ENCODE measurements at regions not wholly inside any gene's neighbourhood (a gene's known extent, or its start where the extent isn't known, plus 50 kb on each side); places are given as distances from the start of the nearest gene placed in this dataset.
"Not testable (repeated sequence)": the region's sequence is repeated elsewhere in the genome, so short reads cannot be mapped to it uniquely, and the experiment has no call there.

DNA sequence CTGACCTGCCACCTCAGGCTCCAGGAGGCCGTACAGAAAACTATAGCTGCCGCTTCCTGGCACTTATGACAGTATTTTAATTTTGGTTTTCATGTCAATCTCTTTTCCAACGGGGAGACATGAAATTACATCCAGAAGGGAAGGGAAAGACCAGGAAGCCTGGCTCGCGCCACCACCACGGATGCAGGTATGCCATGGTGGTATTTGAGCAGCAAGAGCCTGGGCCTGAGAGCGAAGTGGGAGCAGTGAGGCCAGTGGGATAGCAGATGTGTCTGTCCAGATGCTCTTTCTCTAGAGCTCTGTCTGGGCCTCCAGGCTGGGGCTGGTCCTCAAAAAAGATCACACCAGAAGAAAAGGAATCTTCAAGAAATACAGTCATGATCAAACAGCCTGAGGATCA is 82.5 kb upstream of the CPEB2 start:
- Histone ChIP-seq H3K27ac (no peak overlapping the region), H3K36me3 (ENCODE audit: insufficient read depth in 1 of 2, low read depth in 1 of 2) (no peaks in the 10 kb centered on the region), H3K27me3 (ENCODE audit: insufficient read depth in 3 of 3, low read length in 2 of 3) (no peaks in the 10 kb centered on the region), H3K9me3 (no peaks in the 10 kb centered on the region), H3K4me3 (no peak overlapping the region), H3K4me1 (no peaks in the 10 kb centered on the region)
- DNase-seq, result no peak
- TF ChIP-seq CTCF (IDR thresholded peaks at IDR 0.05), result no peak
- ATAC-seq, result no peak
- WGBS, 3 donors, result 88 to 92% (median 89%) methylated on average over 7 of the region's 7 CpGs
- intact Hi-C loops (cut with DNase I), result loop anchor here in 1 of 2 donors (5.0 kb wide), 1 partner anchor 82 kb away; no protein-coding TSS in a partner anchor

DNA sequence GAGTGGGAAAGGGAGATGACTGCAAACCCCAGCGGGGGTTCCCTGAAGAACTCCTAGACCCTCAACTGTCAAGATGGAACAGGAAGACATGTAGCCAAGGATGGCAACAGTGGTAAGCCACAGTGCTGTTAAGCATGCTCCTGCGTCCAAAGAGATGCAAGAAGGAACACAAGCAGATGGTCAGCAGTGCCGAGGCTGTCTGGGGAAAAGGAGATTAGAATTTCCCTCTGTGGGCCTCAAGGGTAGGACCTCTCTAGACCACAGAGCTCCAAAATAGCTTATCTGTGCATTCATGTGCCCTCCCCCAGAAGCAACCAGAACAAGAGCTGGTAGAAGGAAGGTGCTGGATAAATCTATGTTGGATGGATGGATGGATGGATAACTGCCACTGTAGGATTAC is 82.0 kb upstream of the CPEB2 start:
- Histone ChIP-seq H3K4me1 (no peaks in the 10 kb centered on the region), H3K36me3 (ENCODE audit: insufficient read depth in 1 of 2, low read depth in 1 of 2) (no peaks in the 10 kb centered on the region), H3K27ac (no peak overlapping the region), H3K9me3 (no peaks in the 10 kb centered on the region), H3K4me3 (no peak overlapping the region), H3K27me3 (ENCODE audit: insufficient read depth in 3 of 3, low read length in 2 of 3) (no peaks in the 10 kb centered on the region)
- DNase-seq, result no peak
- 61 to 79% (median 76%) methylated on average over 3 of the region's 3 CpGs for WGBS, 3 donors
- no peak for ATAC-seq
- TF ChIP-seq CTCF (IDR thresholded peaks at IDR 0.05), result no peak
- intact Hi-C loops (cut with DNase I), result no loop called here

DNA sequence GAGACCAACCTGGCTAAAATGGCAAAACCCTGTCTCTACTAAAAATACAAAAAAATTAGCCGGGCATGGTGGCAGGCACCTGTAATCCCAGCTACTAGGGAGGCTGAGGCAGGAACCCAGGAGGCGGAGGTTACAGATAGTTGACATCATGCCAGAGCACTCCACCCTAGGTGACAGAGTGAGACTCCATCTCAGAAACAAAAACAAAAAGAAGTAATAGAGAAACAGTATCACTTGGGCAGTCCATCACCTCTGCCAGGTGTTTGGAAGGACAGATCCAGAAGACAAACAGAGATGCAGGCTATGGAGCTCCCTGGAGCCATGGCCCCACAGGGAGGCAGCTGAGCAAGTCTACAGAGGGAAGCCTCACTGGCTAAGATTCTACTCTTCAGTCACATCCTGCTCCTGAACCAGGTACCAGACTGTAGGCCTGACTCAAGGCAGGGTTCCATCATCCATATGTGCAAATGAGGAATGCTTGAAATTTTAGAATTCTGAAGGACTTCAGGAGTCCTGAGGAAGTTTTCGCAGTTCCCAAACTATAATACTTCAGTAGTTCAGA is 81.4 kb upstream of the CPEB2 start:
- no peak overlapping the region for H3K4me3 ChIP-seq
- no peaks in the 10 kb centered on the region for H3K9me3 ChIP-seq
- no peak for TF ChIP-seq CTCF (IDR thresholded peaks at IDR 0.05)
- H3K36me3 ChIP-seq (ENCODE audit: insufficient read depth in 1 of 2, low read depth in 1 of 2), result no peaks in the 10 kb centered on the region
- peak in 1 of 4 donors; percentile 36 for ATAC-seq
- intact Hi-C loops (cut with DNase I), result no loop called here
- DNase-seq, result no peak
- no peak overlapping the region for H3K27ac ChIP-seq
- WGBS, 3 donors, result 95 to 98% (median 95%) methylated on average over 3 of the region's 3 CpGs
- H3K27me3 ChIP-seq (ENCODE audit: insufficient read depth in 3 of 3, low read length in 2 of 3), result no peaks in the 10 kb centered on the region
- no peaks in the 10 kb centered on the region for H3K4me1 ChIP-seq

- H3K36me3 ChIP-seq (ENCODE audit: insufficient read depth in 1 of 2, low read depth in 1 of 2); H3K27ac ChIP-seq; H3K27me3 ChIP-seq (ENCODE audit: insufficient read depth in 3 of 3, low read length in 2 of 3); intact Hi-C loops (cut with DNase I); H3K9me3 ChIP-seq; ATAC-seq; H3K4me3 ChIP-seq; H3K4me1 ChIP-seq; DNase-seq: not testable (repeated sequence)
- 74 to 82% (median 79%) methylated on average over 2 of the region's 2 CpGs for WGBS, 3 donors
These were observed 80.5 kb upstream of the CPEB2 start for GRCh38 chr4:14921781-14922180.

- WGBS, 3 donors, result 85 to 87% (median 87%) methylated on average over 3 of the region's 3 CpGs
- intact Hi-C loops (cut with DNase I), result no loop called here
These were observed 78.0 kb upstream of the CPEB2 start for GRCh38 chr4:14924076-14924811.

More at GRCh38 chr4:14924076-14924811, 78.0 kb upstream of the CPEB2 start:
- DNase-seq, result no peak
- no peaks in the 10 kb centered on the region for H3K4me1 ChIP-seq
- ATAC-seq, result peak in 1 of 4 donors; percentile 27
- H3K36me3 ChIP-seq (ENCODE audit: insufficient read depth in 1 of 2, low read depth in 1 of 2), result no peaks in the 10 kb centered on the region
- no peaks in the 10 kb centered on the region for H3K9me3 ChIP-seq
- H3K27me3 ChIP-seq (ENCODE audit: insufficient read depth in 3 of 3, low read length in 2 of 3), result no peaks in the 10 kb centered on the region
- no peak for TF ChIP-seq CTCF (IDR thresholded peaks at IDR 0.05)
- H3K4me3 ChIP-seq, result no peak overlapping the region
- no peak overlapping the region for H3K27ac ChIP-seq
